Activated CD4-positive, alpha-beta T cell treated with anti-CD3 and anti-CD28 coated beads, Interleukin-2, Interleukin-6, amounts not matched to agents 100 ng/mL and 50 ng/mL, durations not matched to agents 16 hours and 8 hours (primary cell): ENCODE measurements at regions not wholly inside any gene's neighbourhood (a gene's known extent, or its start where the extent isn't known, plus 50 kb on each side); places are given as distances from the start of the nearest gene placed in this dataset.

Experiments used
- DNase-seq: peaks from one replicate; pipeline ENCODE4 v3.0.0-alpha.2; 2020

- no peak for DNase-seq
Observed at GRCh38 chr3:16658004-16658924, 53.0 kb upstream of the DAZL start.

- no peak for DNase-seq
Observed at GRCh38 chr3:16658925-16659793, 53.9 kb upstream of the DAZL start.

- no peak for DNase-seq
Observed at GRCh38 chr3:16663854-16664712, 58.9 kb upstream of the DAZL start.

GRCh38 chr3:16665282-16665741 lies 60.1 kb upstream of the DAZL start:
- no peak for DNase-seq

GRCh38 chr3:16666206-16666605 lies 61.0 kb upstream of the DAZL start:
- DNase-seq = no peak

GRCh38 chr3:16667633-16668032 lies 62.4 kb upstream of the DAZL start:
- no peak for DNase-seq

- DNase-seq = no peak
Observed at GRCh38 chr3:16668776-16669545, 63.7 kb upstream of the DAZL start.

- no peak for DNase-seq
Observed at GRCh38 chr3:16670191-16670590, 65.0 kb upstream of the DAZL start.

GRCh38 chr3:16671690-16672089 lies 66.5 kb upstream of the DAZL start:
- no peak for DNase-seq

GRCh38 chr3:16673530-16673929 lies 68.3 kb upstream of the DAZL start:
- DNase-seq = no peak

GRCh38 chr3:16675805-16676204 lies 70.6 kb upstream of the DAZL start:
- DNase-seq = no peak

- no peak for DNase-seq
Observed at GRCh38 chr3:16686679-16687078, 81.5 kb upstream of the DAZL start.

GRCh38 chr3:16687221-16687620 lies 82.0 kb upstream of the DAZL start:
- DNase-seq = no peak

GRCh38 chr3:16692486-16693344 lies 87.5 kb upstream of the DAZL start:
- no peak for DNase-seq

GRCh38 chr3:16693820-16694219 lies 88.6 kb upstream of the DAZL start:
- no peak for DNase-seq

- no peak for DNase-seq
Observed at GRCh38 chr3:16695710-16696109, 90.5 kb upstream of the DAZL start.

GRCh38 chr3:16697443-16698147 lies 92.4 kb upstream of the DAZL start:
- DNase-seq = no peak

GRCh38 chr3:16700651-16701050 lies 95.4 kb upstream of the DAZL start:
- DNase-seq = no peak

- DNase-seq = no peak
Observed at GRCh38 chr3:16704941-16705340, 99.7 kb upstream of the DAZL start.

GRCh38 chr3:16707260-16707659 lies 102.0 kb upstream of the DAZL start:
- no peak for DNase-seq
